Karpas-422 (cell line): ENCODE measurements at regions not wholly inside any gene's neighbourhood (a gene's known extent, or its start where the extent isn't known, plus 50 kb on each side); places are given as distances from the start of the nearest gene placed in this dataset.

Experiments
- DNase-seq: peaks from one replicate; pipeline ENCODE4 v3.0.0-alpha.2; 2015
- H2AFZ ChIP-seq: fragments of 200-600 bp; sonication (generic); 2 replicates; pipeline ENCODE4 v1.6.1; 2014; ENCODE audit warnings: antibody characterized with exemption, low read length, mixed read lengths
- H3K27ac ChIP-seq: fragments of 200-600 bp; sonication (generic); 2 replicates; pipeline ENCODE4 v1.5.1; 2014; ENCODE audit warnings: mild to moderate bottlenecking, low read length, moderate library complexity
- H3K27me3 ChIP-seq: fragments of 200-600 bp; sonication (generic); 2 replicates; pipeline ENCODE4 v1.6.1; 2014; ENCODE audit warnings: low read length, mixed read lengths
- H3K36me3 ChIP-seq: fragments of 200-600 bp; sonication (generic); 2 replicates; pipeline ENCODE4 v1.6.1; 2014; ENCODE audit warnings: low read length, mixed read lengths; ENCODE audit not compliant: insufficient read depth
- H3K4me1 ChIP-seq: fragments of 200-600 bp; sonication (generic); 2 replicates; pipeline ENCODE4 v1.6.1; 2014; ENCODE audit warnings: mild to moderate bottlenecking, low read length, mixed read lengths
- H3K4me2 ChIP-seq: fragments of 200-600 bp; sonication (generic); 2 replicates; pipeline ENCODE4 v1.6.1; 2014; ENCODE audit warnings: low read length, low read depth, mild to moderate bottlenecking; ENCODE audit not compliant: poor library complexity, severe bottlenecking
- H3K4me3 ChIP-seq: fragments of 200-600 bp; sonication (generic); 2 replicates; pipeline ENCODE4 v1.5.1; 2014; ENCODE audit warnings: mild to moderate bottlenecking, antibody characterized with exemption, low read length, mixed read lengths
- H3K79me2 ChIP-seq: fragments of 200-600 bp; sonication (generic); 2 replicates; pipeline ENCODE4 v1.6.1; 2014; ENCODE audit warnings: mild to moderate bottlenecking, low read length, mixed read lengths
- H3K9ac ChIP-seq: fragments of 200-600 bp; sonication (generic); 2 replicates; pipeline ENCODE4 v1.6.0; 2014; ENCODE audit warnings: low read length
- H3K9me2 ChIP-seq: fragments of 200-600 bp; sonication (generic), shearing (Covaris generic); replicated peaks from 2 replicates; pipeline ENCODE4 v1.6.0; 2014; ENCODE audit warnings: mild to moderate bottlenecking, low read length, moderate library complexity; ENCODE audit not compliant: insufficient read depth
- H3K9me3 ChIP-seq: fragments of 300-700, 200-600 bp; sonication (generic); 2 replicates; pipeline ENCODE4 v1.6.1; 2014; ENCODE audit warnings: low read length, mixed read lengths
- H4K20me1 ChIP-seq: fragments of 200-600 bp; sonication (generic); 2 replicates; pipeline ENCODE4 v1.6.1; 2014; ENCODE audit warnings: mild to moderate bottlenecking, antibody characterized with exemption, low read length, low read depth; ENCODE audit not compliant: insufficient read depth

DNA sequence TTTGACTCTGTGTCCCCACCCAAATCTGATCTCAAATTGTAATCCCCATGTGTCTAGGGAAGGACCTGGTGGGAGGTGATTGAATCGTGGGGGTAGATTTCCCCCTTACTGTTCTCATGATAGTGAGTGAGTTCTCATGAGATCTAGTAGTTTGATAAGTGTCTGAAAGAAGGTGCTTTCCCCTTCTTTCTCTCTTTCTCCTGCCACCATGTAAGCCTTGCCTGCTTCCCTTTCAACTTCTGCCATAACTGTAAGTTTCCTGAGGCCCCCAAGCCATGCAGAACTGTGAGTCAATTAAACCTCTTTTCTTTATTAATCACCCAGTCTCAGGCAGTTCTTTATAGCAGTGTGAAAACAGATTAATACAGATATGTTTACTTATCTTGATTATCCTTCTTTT is 266.5 kb upstream of the GYPC start:
- Histone ChIP-seq H3K9ac (no peak overlapping the region), H4K20me1 (no peaks in the 10 kb centered on the region), H2AFZ (no peak overlapping the region), H3K4me3 (no peak overlapping the region), H3K9me2 (no peaks in the 10 kb centered on the region), H3K4me1 (no peaks in the 10 kb centered on the region), H3K27ac (no peak overlapping the region), H3K9me3 (no peaks in the 10 kb centered on the region), H3K27me3 (no peaks in the 10 kb centered on the region), H3K36me3 (no peaks in the 10 kb centered on the region), H3K79me2 (no peaks in the 10 kb centered on the region), H3K4me2 (no peak overlapping the region)
- no peak for DNase-seq

DNA sequence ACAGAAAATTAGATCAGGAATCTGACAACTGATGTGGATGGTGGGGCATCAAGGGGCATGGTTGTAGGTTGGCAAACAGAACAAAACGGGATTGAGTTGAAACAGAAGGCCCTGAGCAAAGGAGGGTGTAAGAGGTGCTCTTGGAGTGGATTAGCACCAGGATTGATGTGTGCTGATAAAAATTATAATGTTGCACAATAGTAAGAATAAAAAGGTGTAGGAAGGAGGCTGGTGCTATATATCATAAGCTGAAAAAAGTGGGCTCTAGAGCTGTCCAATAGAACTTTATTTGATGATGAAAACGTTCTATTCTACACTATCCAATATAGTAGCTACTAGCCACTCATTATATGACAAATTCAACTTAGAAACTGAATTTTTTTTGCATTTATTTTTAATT is 263.1 kb upstream of the GYPC start:
- no peaks in the 10 kb centered on the region for H4K20me1 ChIP-seq
- no peak overlapping the region for H3K4me3 ChIP-seq
- H3K79me2 ChIP-seq: no peaks in the 10 kb centered on the region
- DNase-seq: no peak
- H3K27ac ChIP-seq: no peak overlapping the region
- no peaks in the 10 kb centered on the region for H3K9me2 ChIP-seq
- no peak overlapping the region for H2AFZ ChIP-seq
- no peaks in the 10 kb centered on the region for H3K9me3 ChIP-seq
- no peak overlapping the region for H3K9ac ChIP-seq
- H3K4me2 ChIP-seq: no peak overlapping the region
- H3K36me3 ChIP-seq: no peaks in the 10 kb centered on the region
- H3K27me3 ChIP-seq: no peaks in the 10 kb centered on the region
- no peaks in the 10 kb centered on the region for H3K4me1 ChIP-seq

GRCh38 chr2:126399001-126399400 is 257.0 kb upstream of the GYPC start:
- H3K4me1 ChIP-seq: no peaks in the 10 kb centered on the region
- no peaks in the 10 kb centered on the region for H3K79me2 ChIP-seq
- H3K4me3 ChIP-seq: no peak overlapping the region
- peak; percentile 57 for DNase-seq
- no peaks in the 10 kb centered on the region for H3K9me3 ChIP-seq
- no peaks in the 10 kb centered on the region for H3K27me3 ChIP-seq
- H3K4me2 ChIP-seq: no peak overlapping the region
- H3K9me2 ChIP-seq: no peaks in the 10 kb centered on the region
- H3K9ac ChIP-seq: no peak overlapping the region
- H3K27ac ChIP-seq: no peak overlapping the region
- no peaks in the 10 kb centered on the region for H4K20me1 ChIP-seq
- H2AFZ ChIP-seq: no peak overlapping the region
- no peaks in the 10 kb centered on the region for H3K36me3 ChIP-seq

GRCh38 chr2:126403039-126403628 is 252.8 kb upstream of the GYPC start:
- H3K9me3 ChIP-seq: no peaks in the 10 kb centered on the region
- H3K9me2 ChIP-seq: no peaks in the 10 kb centered on the region
- H3K9ac ChIP-seq: no peak overlapping the region
- no peak overlapping the region for H3K27ac ChIP-seq
- no peaks in the 10 kb centered on the region for H3K36me3 ChIP-seq
- no peak overlapping the region for H3K4me2 ChIP-seq
- no peaks in the 10 kb centered on the region for H3K4me1 ChIP-seq
- H3K27me3 ChIP-seq: 0 out of 2 replicates have a peak, but pooled peaks cover 4% of the 10 kb centered on the region
- DNase-seq: no peak
- no peak overlapping the region for H3K4me3 ChIP-seq
- no peaks in the 10 kb centered on the region for H4K20me1 ChIP-seq
- no peak overlapping the region for H2AFZ ChIP-seq
- H3K79me2 ChIP-seq: no peaks in the 10 kb centered on the region

- Histone ChIP-seq H3K9me3 (no peaks in the 10 kb centered on the region), H3K4me3 (no peak overlapping the region), H3K4me1 (no peaks in the 10 kb centered on the region), H3K4me2 (no peak overlapping the region), H3K9ac (no peak overlapping the region), H4K20me1 (no peaks in the 10 kb centered on the region), H2AFZ (no peak overlapping the region), H3K79me2 (no peaks in the 10 kb centered on the region), H3K36me3 (no peaks in the 10 kb centered on the region), H3K27ac (no peak overlapping the region), H3K27me3 (0 out of 2 replicates have a peak, but pooled peaks cover 4% of the 10 kb centered on the region), H3K9me2 (no peaks in the 10 kb centered on the region)
- DNase-seq: no peak
Observed at GRCh38 chr2:126406267-126406666, 249.7 kb upstream of the GYPC start.

DNA sequence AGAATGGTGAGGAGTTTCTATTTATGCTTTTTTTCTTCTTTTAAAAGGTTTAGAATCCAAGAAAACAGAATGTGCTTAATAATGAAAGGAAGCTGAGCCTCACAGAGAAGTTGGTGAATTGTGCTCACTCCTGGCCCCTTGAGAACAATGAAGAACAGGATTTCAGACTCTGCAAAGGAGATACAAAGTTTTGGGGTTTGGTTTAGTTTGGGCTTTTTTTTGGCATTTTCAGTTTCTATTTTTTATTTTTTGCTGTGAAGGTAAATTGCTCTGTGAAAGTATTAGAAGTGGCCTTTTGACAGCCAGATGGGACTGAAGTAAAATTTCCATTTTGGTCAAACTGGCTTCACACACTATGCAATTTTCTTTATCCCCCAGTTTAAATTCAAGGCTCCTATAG is 247.3 kb upstream of the GYPC start:
- H3K9ac ChIP-seq: no peak overlapping the region
- H2AFZ ChIP-seq: no peak overlapping the region

DNA sequence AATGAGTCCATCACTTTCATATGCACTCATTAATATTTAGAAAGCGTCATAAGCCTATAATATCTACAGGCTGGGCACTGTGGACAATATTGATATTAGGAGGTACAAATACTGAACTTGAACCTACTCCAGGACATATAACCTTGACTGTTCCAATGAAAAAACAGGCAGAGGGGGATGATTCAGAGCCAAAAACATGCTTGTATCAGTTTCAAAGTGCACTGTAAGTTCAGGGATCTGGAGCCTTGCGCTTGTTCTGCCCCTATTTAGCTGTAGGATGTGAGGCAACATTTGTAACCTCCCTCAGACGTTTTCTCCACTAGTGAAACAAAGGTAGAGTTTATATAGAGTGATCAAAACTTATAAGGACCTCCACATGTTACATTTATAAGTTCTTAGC is 246.1 kb upstream of the GYPC start:
- H3K9ac ChIP-seq: no peak overlapping the region
- H3K79me2 ChIP-seq: no peaks in the 10 kb centered on the region
- no peak overlapping the region for H3K27ac ChIP-seq
- H4K20me1 ChIP-seq: no peaks in the 10 kb centered on the region
- H2AFZ ChIP-seq: no peak overlapping the region
- no peaks in the 10 kb centered on the region for H3K9me3 ChIP-seq
- H3K4me3 ChIP-seq: no peak overlapping the region
- 0 out of 2 replicates have a peak, but pooled peaks cover 4% of the 10 kb centered on the region for H3K27me3 ChIP-seq
- H3K4me2 ChIP-seq: no peak overlapping the region
- H3K9me2 ChIP-seq: no peaks in the 10 kb centered on the region
- no peak for DNase-seq
- no peaks in the 10 kb centered on the region for H3K36me3 ChIP-seq
- H3K4me1 ChIP-seq: no peaks in the 10 kb centered on the region

More for the DNA sequence above, 247.3 kb upstream of the GYPC start:
- H3K9me2 ChIP-seq: no peaks in the 10 kb centered on the region
- H3K9me3 ChIP-seq: no peaks in the 10 kb centered on the region
- H3K36me3 ChIP-seq: no peaks in the 10 kb centered on the region
- no peaks in the 10 kb centered on the region for H3K79me2 ChIP-seq
- no peak overlapping the region for H3K4me2 ChIP-seq
- no peaks in the 10 kb centered on the region for H3K4me1 ChIP-seq
- no peak overlapping the region for H3K4me3 ChIP-seq
- no peaks in the 10 kb centered on the region for H4K20me1 ChIP-seq
- no peak for DNase-seq
- 0 out of 2 replicates have a peak, but pooled peaks cover 4% of the 10 kb centered on the region for H3K27me3 ChIP-seq
- H3K27ac ChIP-seq: no peak overlapping the region

GRCh38 chr2:126413079-126413478 is 242.9 kb upstream of the GYPC start:
- DNase-seq: no peak
- no peak overlapping the region for H3K9ac ChIP-seq
- H3K27me3 ChIP-seq: no peaks in the 10 kb centered on the region
- H2AFZ ChIP-seq: no peak overlapping the region
- no peaks in the 10 kb centered on the region for H3K36me3 ChIP-seq
- H3K4me2 ChIP-seq: no peak overlapping the region
- H3K4me3 ChIP-seq: no peak overlapping the region
- no peaks in the 10 kb centered on the region for H3K79me2 ChIP-seq
- H3K9me2 ChIP-seq: no peaks in the 10 kb centered on the region
- H4K20me1 ChIP-seq: no peaks in the 10 kb centered on the region
- no peaks in the 10 kb centered on the region; the same call in 1 of the 2 replicates for H3K9me3 ChIP-seq
- H3K4me1 ChIP-seq: no peaks in the 10 kb centered on the region
- no peak overlapping the region for H3K27ac ChIP-seq
